Chondrocyte (in vitro differentiated cells): ENCODE measurements at regions not wholly inside any gene's neighbourhood (a gene's known extent, or its start where the extent isn't known, plus 50 kb on each side); places are given as distances from the start of the nearest gene placed in this dataset.

Source experiments
- DNase-seq: peaks from one replicate; pipeline ENCODE4 v3.0.0; 2021; ENCODE audit warnings: mixed read lengths, low spot score
- H3K27ac Mint-ChIP-seq: one replicate; pipeline ENCODE4 v1.8.0; 2021; ENCODE audit warnings: mild to moderate bottlenecking, moderate library complexity, mixed read lengths; ENCODE audit not compliant: unreplicated experiment
- H3K27me3 Mint-ChIP-seq: 2 replicates; pipeline ENCODE4 v1.8.0; 2021; ENCODE audit warnings: low read depth, mixed read lengths
- H3K36me3 Mint-ChIP-seq: 2 replicates; pipeline ENCODE4 v1.8.0; 2021; ENCODE audit warnings: low read depth, mixed read lengths
- H3K4me1 Mint-ChIP-seq: 2 replicates; pipeline ENCODE4 v1.8.0; 2021; ENCODE audit warnings: low read depth, mild to moderate bottlenecking, mixed read lengths
- H3K4me3 Mint-ChIP-seq: one replicate; pipeline ENCODE4 v1.8.0; 2021; ENCODE audit warnings: mild to moderate bottlenecking, moderate library complexity, mixed read lengths; ENCODE audit not compliant: unreplicated experiment
- H3K9me3 Mint-ChIP-seq: 2 replicates; pipeline ENCODE4 v1.8.0; 2021; ENCODE audit warnings: low read depth, mixed read lengths
- TF ChIP-seq, protein P1 (sequence below): fragments of 200-600 bp; sonication (generic); IDR thresholded peaks from 2 replicates; pipeline ENCODE4 v1.5.0; 2021; ENCODE audit warnings: antibody characterized with exemption, mild to moderate bottlenecking, moderate library complexity

DNA sequence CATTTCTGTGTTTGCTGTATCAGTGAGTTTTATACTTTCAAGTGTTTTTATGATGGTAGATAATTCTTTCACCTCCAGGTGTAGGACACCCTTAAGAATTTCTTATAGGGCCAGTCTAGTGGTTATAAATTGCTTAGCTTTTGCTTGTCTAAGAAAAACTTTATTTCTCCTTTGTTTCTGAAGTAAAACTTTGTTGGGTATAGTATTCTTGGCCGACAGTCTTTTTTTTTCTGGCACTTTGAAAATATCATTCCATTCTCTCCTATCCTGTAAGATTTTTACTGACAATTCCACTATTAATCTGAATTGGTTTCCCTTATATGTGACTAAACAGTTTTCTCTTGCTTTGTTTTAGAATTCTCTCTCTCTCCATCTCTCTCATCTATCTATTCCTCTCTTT is 118.7 kb upstream of the LRRTM4 start:
- TF ChIP-seq, protein P1, sequence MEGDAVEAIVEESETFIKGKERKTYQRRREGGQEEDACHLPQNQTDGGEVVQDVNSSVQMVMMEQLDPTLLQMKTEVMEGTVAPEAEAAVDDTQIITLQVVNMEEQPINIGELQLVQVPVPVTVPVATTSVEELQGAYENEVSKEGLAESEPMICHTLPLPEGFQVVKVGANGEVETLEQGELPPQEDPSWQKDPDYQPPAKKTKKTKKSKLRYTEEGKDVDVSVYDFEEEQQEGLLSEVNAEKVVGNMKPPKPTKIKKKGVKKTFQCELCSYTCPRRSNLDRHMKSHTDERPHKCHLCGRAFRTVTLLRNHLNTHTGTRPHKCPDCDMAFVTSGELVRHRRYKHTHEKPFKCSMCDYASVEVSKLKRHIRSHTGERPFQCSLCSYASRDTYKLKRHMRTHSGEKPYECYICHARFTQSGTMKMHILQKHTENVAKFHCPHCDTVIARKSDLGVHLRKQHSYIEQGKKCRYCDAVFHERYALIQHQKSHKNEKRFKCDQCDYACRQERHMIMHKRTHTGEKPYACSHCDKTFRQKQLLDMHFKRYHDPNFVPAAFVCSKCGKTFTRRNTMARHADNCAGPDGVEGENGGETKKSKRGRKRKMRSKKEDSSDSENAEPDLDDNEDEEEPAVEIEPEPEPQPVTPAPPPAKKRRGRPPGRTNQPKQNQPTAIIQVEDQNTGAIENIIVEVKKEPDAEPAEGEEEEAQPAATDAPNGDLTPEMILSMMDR: no peak
- no peak overlapping the region for H3K4me3 Mint-ChIP-seq
- H3K27me3 Mint-ChIP-seq: no peaks in the 10 kb centered on the region
- H3K4me1 Mint-ChIP-seq: no peaks in the 10 kb centered on the region
- DNase-seq: no peak
- no peaks in the 10 kb centered on the region for H3K36me3 Mint-ChIP-seq
- peaks cover 33% of the 10 kb centered on the region for H3K9me3 Mint-ChIP-seq
- H3K27ac Mint-ChIP-seq: no peak overlapping the region

DNA sequence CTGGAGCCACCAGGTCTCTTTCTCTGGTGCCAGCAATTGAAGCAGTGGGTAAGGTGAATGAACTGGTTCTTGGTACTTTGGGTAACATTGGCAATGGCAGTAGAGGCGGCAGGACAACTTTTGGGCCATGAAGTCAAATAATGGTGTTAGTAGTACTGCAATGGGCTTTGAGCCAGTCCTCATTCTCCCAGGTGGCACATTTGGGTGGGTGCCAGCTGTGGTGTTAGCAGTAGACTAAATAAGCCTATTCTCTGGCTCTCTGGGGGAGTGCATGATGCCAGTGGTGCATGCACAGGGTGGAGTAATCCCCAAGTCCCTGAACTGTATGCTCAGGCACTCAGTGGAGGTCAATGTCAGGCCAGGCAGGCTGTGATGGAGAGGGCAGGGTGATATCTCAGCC is 120.2 kb upstream of the LRRTM4 start:
- Mint-ChIP-seq H3K9me3 (peaks cover 33% of the 10 kb centered on the region), H3K4me1 (no peaks in the 10 kb centered on the region), H3K36me3 (no peaks in the 10 kb centered on the region), H3K27ac (no peak overlapping the region), H3K27me3 (no peaks in the 10 kb centered on the region), H3K4me3 (no peak overlapping the region)
- TF ChIP-seq, protein P1: no peak
- DNase-seq: no peak

- Mint-ChIP-seq H3K27ac (no peak overlapping the region), H3K4me1 (no peaks in the 10 kb centered on the region), H3K9me3 (peaks cover 3% of the 10 kb centered on the region), H3K36me3 (no peaks in the 10 kb centered on the region), H3K27me3 (no peaks in the 10 kb centered on the region), H3K4me3 (no peak overlapping the region)
- DNase-seq: no peak
- TF ChIP-seq, protein P1: no peak
Observed at GRCh38 chr2:77649856-77650255, 127.7 kb upstream of the LRRTM4 start.

- no peaks in the 10 kb centered on the region for H3K4me1 Mint-ChIP-seq
- TF ChIP-seq, protein P1: no peak
- no peaks in the 10 kb centered on the region for H3K36me3 Mint-ChIP-seq
- H3K9me3 Mint-ChIP-seq: no peaks in the 10 kb centered on the region
- no peak overlapping the region for H3K27ac Mint-ChIP-seq
- no peaks in the 10 kb centered on the region for H3K27me3 Mint-ChIP-seq
- DNase-seq: no peak
- no peak overlapping the region for H3K4me3 Mint-ChIP-seq
Observed at GRCh38 chr2:77652499-77652898, 130.3 kb upstream of the LRRTM4 start.

DNA sequence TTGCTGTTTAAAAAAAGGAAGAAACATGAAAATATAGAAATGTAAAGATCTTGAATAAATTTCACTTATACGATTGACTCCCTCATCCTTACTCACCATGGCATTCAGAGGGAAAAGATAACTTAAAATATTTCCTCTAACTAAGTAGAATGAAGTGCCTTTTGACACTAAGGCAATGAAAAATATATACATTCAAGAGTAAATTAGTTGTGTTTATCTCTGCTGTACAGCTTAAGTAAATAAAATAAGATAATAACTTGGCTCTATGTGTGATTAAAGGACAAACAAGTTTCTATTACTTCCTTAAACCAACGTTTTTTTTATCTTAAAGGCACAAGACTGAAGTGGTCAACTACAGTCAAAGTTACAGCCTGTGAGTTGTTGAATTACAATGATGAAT is 142.3 kb upstream of the LRRTM4 start:
- DNase-seq: no peak
- Mint-ChIP-seq H3K4me3 (no peak overlapping the region), H3K27me3 (no peaks in the 10 kb centered on the region), H3K36me3 (no peaks in the 10 kb centered on the region), H3K4me1 (no peaks in the 10 kb centered on the region), H3K27ac (no peak overlapping the region), H3K9me3 (no peaks in the 10 kb centered on the region)
- TF ChIP-seq, protein P1: no peak
